Endodermal cell (in vitro differentiated cells): ENCODE measurements at regions not wholly inside any gene's neighbourhood (a gene's known extent, or its start where the extent isn't known, plus 50 kb on each side); places are given as distances from the start of the nearest gene placed in this dataset.
"Not testable (repeated sequence)": the region's sequence is repeated elsewhere in the genome, so short reads cannot be mapped to it uniquely, and the experiment has no call there.

Experiments used
- DNase-seq: peaks from one replicate; pipeline ENCODE4 v3.0.0-alpha.2; 2017
- H3K27ac ChIP-seq: 2 replicates; pipeline ENCODE4 v1.5.1; 2013; ENCODE audit warnings: mild to moderate bottlenecking, low read depth, low read length, moderate library complexity
- H3K27me3 ChIP-seq: 2 replicates; pipeline ENCODE4 v1.6.1; 2013; ENCODE audit warnings: mild to moderate bottlenecking, low read length, moderate library complexity; ENCODE audit not compliant: insufficient read depth, control insufficient read depth, poor library complexity, severe bottlenecking
- H3K36me3 ChIP-seq: 2 replicates; pipeline ENCODE4 v1.7.0; 2013; ENCODE audit warnings: mild to moderate bottlenecking, low read length, moderate library complexity; ENCODE audit not compliant: control insufficient read depth, insufficient read depth
- H3K4me1 ChIP-seq: one replicate; pipeline ENCODE4 v1.7.0; 2013; ENCODE audit warnings: low read length; ENCODE audit not compliant: control insufficient read depth, insufficient read depth
- H3K4me3 ChIP-seq: 2 replicates; pipeline ENCODE4 v1.5.1; 2013; ENCODE audit warnings: mild to moderate bottlenecking, low read length, moderate library complexity
- H3K9ac ChIP-seq: 2 replicates; pipeline ENCODE4 v1.6.1; 2013; ENCODE audit warnings: mild to moderate bottlenecking, low read length, moderate library complexity; ENCODE audit not compliant: poor library complexity, severe bottlenecking; ENCODE audit errors: extremely low read depth
- H3K9me3 ChIP-seq: 2 replicates; pipeline ENCODE4 v1.6.1; 2013; ENCODE audit warnings: mild to moderate bottlenecking, low read length, moderate library complexity; ENCODE audit not compliant: control insufficient read depth
- H3K27ac Mint-ChIP-seq: 2 replicates; pipeline ENCODE4 v1.8.0; 2020; ENCODE audit warnings: mixed read lengths
- H3K27me3 Mint-ChIP-seq: 2 replicates; pipeline ENCODE4 v1.8.0; 2021; ENCODE audit warnings: mild to moderate bottlenecking, mixed read lengths; ENCODE audit not compliant: insufficient read depth
- H3K36me3 Mint-ChIP-seq: 2 replicates; pipeline ENCODE4 v1.8.0; 2020; ENCODE audit warnings: low read depth, mixed read lengths
- H3K4me1 Mint-ChIP-seq: 2 replicates; pipeline ENCODE4 v1.8.0; 2020; ENCODE audit warnings: mixed read lengths
- H3K4me3 Mint-ChIP-seq: 2 replicates; pipeline ENCODE4 v1.8.0; 2020; ENCODE audit warnings: mild to moderate bottlenecking, moderate library complexity, mixed read lengths
- H3K9me3 Mint-ChIP-seq: 2 replicates; pipeline ENCODE4 v1.8.0; 2020; ENCODE audit warnings: mild to moderate bottlenecking, mixed read lengths
- WGBS, 2 experiments: methylation state at CpG; one replicate each; pipeline versions ENCODE4 v1.1.5 to v1.1.7; 2013; ENCODE audit warnings: missing lambda C conversion rate in 2 of 2, mixed read lengths in 1 of 2; ENCODE audit not compliant: insufficient coverage in 1 of 2, insufficient read length in 1 of 2; 5-methylcytosine and 5-hydroxymethylcytosine counted together
- TF ChIP-seq, protein P1 (sequence below): fragments of 200-600 bp; sonication (generic); conservative IDR thresholded peaks from 2 replicates; pipeline ENCODE4 v1.5.0; 2021; ENCODE audit warnings: antibody characterized with exemption, mild to moderate bottlenecking

DNA sequence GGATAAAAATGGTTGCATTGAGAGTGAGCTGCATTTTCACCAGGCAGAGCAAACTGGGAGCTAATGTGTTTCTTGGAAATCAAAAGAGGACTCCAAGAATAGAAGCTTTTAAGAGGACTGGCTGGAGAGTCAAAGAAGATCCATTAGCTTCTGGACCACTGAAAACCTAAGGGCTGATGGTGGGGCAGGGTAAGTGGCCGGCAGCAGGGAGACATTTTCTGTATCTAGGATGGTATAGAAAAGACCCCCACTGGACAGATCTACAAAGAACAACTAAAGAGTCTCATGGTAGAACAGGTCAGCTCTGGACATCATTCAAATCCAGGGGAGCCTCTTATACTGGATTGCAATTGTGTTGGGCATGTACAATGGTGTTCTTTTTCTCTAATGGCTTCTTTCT, 262.3 kb downstream of the PTGER3 start:
- Mint-ChIP-seq H3K36me3 (no peaks in the 10 kb centered on the region), H3K4me3 (no peak overlapping the region), H3K27me3 (no peaks in the 10 kb centered on the region), H3K9me3 (no peaks in the 10 kb centered on the region), H3K4me1 (no peaks in the 10 kb centered on the region), H3K27ac (no peak overlapping the region)
- H3K27ac ChIP-seq: no peak overlapping the region
- no peak overlapping the region for H3K4me3 ChIP-seq
- no peaks in the 10 kb centered on the region for H3K9me3 ChIP-seq
- H3K9ac ChIP-seq: no peak overlapping the region
- H3K4me1 ChIP-seq: no peaks in the 10 kb centered on the region
- DNase-seq: no peak
- no peaks in the 10 kb centered on the region for H3K27me3 ChIP-seq
- TF ChIP-seq, protein P1, sequence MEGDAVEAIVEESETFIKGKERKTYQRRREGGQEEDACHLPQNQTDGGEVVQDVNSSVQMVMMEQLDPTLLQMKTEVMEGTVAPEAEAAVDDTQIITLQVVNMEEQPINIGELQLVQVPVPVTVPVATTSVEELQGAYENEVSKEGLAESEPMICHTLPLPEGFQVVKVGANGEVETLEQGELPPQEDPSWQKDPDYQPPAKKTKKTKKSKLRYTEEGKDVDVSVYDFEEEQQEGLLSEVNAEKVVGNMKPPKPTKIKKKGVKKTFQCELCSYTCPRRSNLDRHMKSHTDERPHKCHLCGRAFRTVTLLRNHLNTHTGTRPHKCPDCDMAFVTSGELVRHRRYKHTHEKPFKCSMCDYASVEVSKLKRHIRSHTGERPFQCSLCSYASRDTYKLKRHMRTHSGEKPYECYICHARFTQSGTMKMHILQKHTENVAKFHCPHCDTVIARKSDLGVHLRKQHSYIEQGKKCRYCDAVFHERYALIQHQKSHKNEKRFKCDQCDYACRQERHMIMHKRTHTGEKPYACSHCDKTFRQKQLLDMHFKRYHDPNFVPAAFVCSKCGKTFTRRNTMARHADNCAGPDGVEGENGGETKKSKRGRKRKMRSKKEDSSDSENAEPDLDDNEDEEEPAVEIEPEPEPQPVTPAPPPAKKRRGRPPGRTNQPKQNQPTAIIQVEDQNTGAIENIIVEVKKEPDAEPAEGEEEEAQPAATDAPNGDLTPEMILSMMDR: no peak
- no peaks in the 10 kb centered on the region for H3K36me3 ChIP-seq
- 91% methylated on average over 1 of the region's 1 CpG; no CpG with 5 or more reads in 1 of the 2 experiments for WGBS, 2 experiments

DNA sequence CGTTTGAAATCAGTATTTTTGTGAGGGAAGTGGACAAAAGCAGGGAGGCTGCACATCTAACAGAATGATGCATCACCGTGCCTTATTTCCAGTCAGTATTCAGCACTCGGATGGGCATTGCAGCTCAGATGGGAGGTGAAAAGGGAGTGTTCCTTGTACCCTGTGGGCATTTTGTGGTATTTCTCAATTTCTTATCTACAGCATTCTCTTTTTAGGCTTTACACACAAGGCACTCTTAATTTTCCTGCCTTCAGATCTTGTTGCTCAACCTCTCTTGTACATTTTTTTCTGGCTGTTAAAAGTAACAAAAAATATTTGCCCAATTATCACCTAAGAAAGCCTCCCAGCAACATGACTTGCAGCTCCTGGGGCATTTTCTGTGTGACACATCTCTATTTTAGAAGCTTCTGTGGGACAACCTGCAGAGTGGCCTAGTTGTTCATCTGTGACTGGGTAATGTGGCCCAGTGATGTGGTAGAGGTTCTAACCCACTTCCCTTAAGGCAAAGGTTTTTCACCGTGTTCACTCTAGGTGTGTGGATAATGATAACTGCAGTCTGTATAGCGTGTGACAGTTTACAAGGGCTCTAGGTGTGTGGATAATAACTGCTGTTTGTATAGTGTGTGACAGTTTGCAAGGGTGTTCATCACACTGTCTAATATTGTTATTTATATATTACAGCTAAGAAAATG, 257.2 kb downstream of the PTGER3 start:
- TF ChIP-seq, protein P1: no peak
- H3K27me3 Mint-ChIP-seq: no peaks in the 10 kb centered on the region
- no peaks in the 10 kb centered on the region for H3K4me1 ChIP-seq
- DNase-seq: no peak
- H3K4me3 Mint-ChIP-seq: no peak overlapping the region
- no peaks in the 10 kb centered on the region for H3K36me3 Mint-ChIP-seq
- no peaks in the 10 kb centered on the region for H3K9me3 Mint-ChIP-seq
- no peaks in the 10 kb centered on the region for H3K4me1 Mint-ChIP-seq
- H3K27me3 ChIP-seq: no peaks in the 10 kb centered on the region
- H3K4me3 ChIP-seq: no peak overlapping the region
- H3K36me3 ChIP-seq: no peaks in the 10 kb centered on the region
- no peak overlapping the region for H3K9ac ChIP-seq
- no peak overlapping the region for H3K27ac ChIP-seq
- H3K9me3 ChIP-seq: no peaks in the 10 kb centered on the region
- no peak overlapping the region for H3K27ac Mint-ChIP-seq
- WGBS, 2 experiments: 91 to 94% methylated on average over 3 to 5 of the region's 5 CpGs

DNA sequence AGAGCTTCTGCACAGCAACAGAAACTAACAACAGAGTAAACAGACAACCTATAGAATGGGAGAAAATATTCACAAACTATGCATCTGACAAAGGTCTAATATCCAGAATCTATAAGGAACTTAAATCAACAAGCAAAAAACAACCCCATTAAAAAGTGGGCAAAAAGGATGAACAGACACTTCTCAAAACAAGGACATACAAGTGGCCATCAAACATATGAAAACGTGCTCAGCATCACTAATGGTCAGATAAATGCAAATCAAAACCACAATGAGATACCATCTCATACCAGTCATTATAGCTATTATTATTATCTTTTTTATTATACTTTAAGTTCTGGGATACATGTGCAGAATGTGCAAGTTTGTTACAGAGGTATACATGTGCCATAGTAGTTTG, 252.6 kb downstream of the PTGER3 start:
- DNase-seq, H3K4me1 Mint-ChIP-seq, H3K36me3 Mint-ChIP-seq, H3K9me3 ChIP-seq, H3K4me3 Mint-ChIP-seq, H3K9ac ChIP-seq, H3K27me3 ChIP-seq, H3K4me1 ChIP-seq, H3K27ac ChIP-seq, H3K4me3 ChIP-seq, H3K36me3 ChIP-seq, H3K9me3 Mint-ChIP-seq, H3K27ac Mint-ChIP-seq, H3K27me3 Mint-ChIP-seq: not testable (repeated sequence)
- WGBS, 2 experiments: 60 to 95% methylated on average over 1 of the region's 1 CpG

DNA sequence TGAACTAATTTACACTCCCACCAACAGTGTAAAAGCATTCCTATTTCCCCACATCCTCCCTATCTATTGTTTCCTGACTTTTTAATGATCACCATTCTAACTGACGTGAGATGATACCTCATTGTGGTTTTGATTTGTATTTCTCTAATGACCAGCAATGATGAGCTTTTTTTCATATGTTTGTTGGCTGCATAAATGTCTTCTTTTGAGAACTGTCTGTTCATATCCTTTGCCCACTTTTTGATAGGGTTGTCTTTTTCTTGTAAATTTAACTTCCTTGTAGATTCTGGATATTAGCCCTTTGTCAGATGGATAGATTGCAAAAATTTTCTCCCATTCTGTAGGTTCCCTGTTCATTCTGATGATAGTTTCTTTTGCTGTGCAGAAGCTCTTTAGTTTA, 251.3 kb downstream of the PTGER3 start:
- WGBS, 2 experiments: 94% methylated on average over 1 of the region's 1 CpG; no CpG with 5 or more reads in 1 of the 2 experiments
- H3K4me3 ChIP-seq, H3K9ac ChIP-seq, H3K36me3 ChIP-seq, H3K27me3 ChIP-seq, H3K27ac ChIP-seq, DNase-seq, H3K4me1 ChIP-seq, H3K4me1 Mint-ChIP-seq, H3K4me3 Mint-ChIP-seq, H3K9me3 ChIP-seq, H3K27me3 Mint-ChIP-seq, H3K27ac Mint-ChIP-seq, H3K9me3 Mint-ChIP-seq, H3K36me3 Mint-ChIP-seq: not testable (repeated sequence)

DNA sequence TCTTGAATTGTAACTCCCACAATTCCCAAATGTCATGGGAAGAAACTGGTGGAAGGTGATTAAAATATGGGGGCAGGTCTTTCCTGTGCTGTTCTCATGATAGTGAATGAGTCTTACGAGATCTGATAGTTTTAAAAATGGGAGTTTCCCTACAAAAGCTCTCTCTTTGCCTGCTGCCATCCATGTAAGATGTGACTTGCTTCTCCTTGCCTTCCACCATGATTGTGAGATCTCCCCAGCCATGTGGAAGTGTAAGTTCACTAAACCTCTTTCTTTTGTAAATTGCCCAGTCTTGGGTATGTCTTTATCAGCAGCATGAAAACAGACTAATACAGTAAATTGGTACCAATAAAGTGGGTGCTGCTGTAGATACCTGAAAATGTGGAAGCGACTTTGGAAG, 245.0 kb downstream of the PTGER3 start:
- 83 to 94% methylated on average over 1 to 2 of the region's 2 CpGs for WGBS, 2 experiments
- H3K27ac ChIP-seq, H3K4me1 Mint-ChIP-seq, H3K27ac Mint-ChIP-seq, H3K27me3 Mint-ChIP-seq, H3K9me3 ChIP-seq, H3K36me3 Mint-ChIP-seq, H3K27me3 ChIP-seq, H3K4me3 ChIP-seq, H3K36me3 ChIP-seq, DNase-seq, H3K4me3 Mint-ChIP-seq, H3K4me1 ChIP-seq, H3K9ac ChIP-seq: not testable (repeated sequence)
- peaks cover 15% of the 10 kb centered on the region for H3K9me3 Mint-ChIP-seq
